Esophagus muscularis mucosa (tissue), 4 donors: ENCODE measurements at regions not wholly inside any gene's neighbourhood (a gene's known extent, or its start where the extent isn't known, plus 50 kb on each side); places are given as distances from the start of the nearest gene placed in this dataset.

Source experiments
- DNase-seq: peaks from one replicate; pipeline ENCODE4 v3.0.0-alpha.2; 2017; ENCODE audit errors: extremely low spot score
- H3K27ac ChIP-seq, 4 donors: fragments of 200-600 bp; sonication (generic); replicated peaks in 1 of 4; 1 replicate in 3 of 4; 2 replicates in 1 of 4; pipeline ENCODE4 v1.5.1; 2016 to 2019; ENCODE audit warnings: mild to moderate bottlenecking in 1 of 4
- H3K27me3 ChIP-seq, 4 donors: fragments of 200-600 bp; sonication (generic); one replicate each; pipeline versions ENCODE4 v1.5.1 to v1.6.0; 2016 to 2019
- H3K36me3 ChIP-seq, 4 donors: fragments of 200-600 bp; sonication (generic); one replicate each; pipeline ENCODE4 v1.5.1; 2016 to 2019
- H3K4me1 ChIP-seq, 4 donors: fragments of 200-600 bp; sonication (generic); one replicate each; pipeline ENCODE4 v1.5.1; 2016 to 2019
- H3K4me3 ChIP-seq, 4 donors: fragments of 200-600 bp; sonication (generic); 1 replicate in 2 of 4; 2 replicates in 2 of 4; pipeline ENCODE4 v1.5.1; 2016 to 2019; ENCODE audit warnings: mild to moderate bottlenecking in 4 of 4, moderate library complexity in 1 of 4
- H3K9me3 ChIP-seq, 4 donors: fragments of 200-600 bp; sonication (generic); 1 replicate in 3 of 4; 2 replicates in 1 of 4; pipeline ENCODE4 v1.5.1; 2016 to 2019
- EP300 ChIP-seq: sonication (generic); formaldehyde crosslinking; IDR thresholded peaks from one replicate; pipeline ENCODE4 v1.6.1; 2017; ENCODE audit warnings: antibody characterized with exemption
- POLR2A ChIP-seq: fragments of 450-650 bp; IDR thresholded peaks from one replicate; pipeline ENCODE4 v1.6.1; 2017; ENCODE audit warnings: antibody characterized with exemption, moderate library complexity, mild to moderate bottlenecking, low read depth
- POLR2AphosphoS5 ChIP-seq, 2 donors: sonication (generic); formaldehyde crosslinking; IDR thresholded peaks; one replicate each; pipeline ENCODE4 v1.6.1; 2017; ENCODE audit warnings: antibody characterized with exemption in 2 of 2
- WGBS: methylation state at CpG from one replicate; pipeline ENCODE4 v1.1.5; 2018; 5-methylcytosine and 5-hydroxymethylcytosine counted together
- intact Hi-C: fragments of 100-400 bp; cut with DNase I; formaldehyde crosslinking; loops from one replicate; pipeline ENCODE4 v1.15.1; 2023
- small RNA-seq, 3 donors: library from RNA; depleted of rRNA; stranded (forward); fragments of <200 nt; gene quantifications; one replicate each; pipeline ENCODE3, GENCODE V24; 2016
- TF ChIP-seq, protein P1 (sequence below), 3 experiments: fragments of 200-600 bp in 2 of 3; fragments of 450-650 bp in 1 of 3; sonication (generic) in 2 of 3; IDR thresholded peaks; one replicate each; pipeline ENCODE4 v1.5.1; 2017 to 2019; ENCODE audit warnings: antibody characterized with exemption in 3 of 3, mild to moderate bottlenecking in 2 of 3, moderate library complexity in 1 of 3

- Histone ChIP-seq H3K27ac (no peak overlapping the region), H3K4me3 (no peak overlapping the region), H3K9me3 (no peaks in the 10 kb centered on the region), H3K27me3 (no peaks in the 10 kb centered on the region), H3K4me1 (peaks cover 4 to 14% (median 8%) of the 10 kb centered on the region in 4 donors), H3K36me3 (no peaks in the 10 kb centered on the region)
- TF ChIP-seq POLR2AphosphoS5 (IDR thresholded peaks at IDR 0.05) = no peak
- no peak for TF ChIP-seq POLR2A
- no peak for DNase-seq
- intact Hi-C loops = no loop called here
- 74% methylated on average over 7 of the region's 7 CpGs for WGBS
Measured at GRCh38 chr1:244915736-244916135, 51.4 kb upstream of the HNRNPU start.

DNA sequence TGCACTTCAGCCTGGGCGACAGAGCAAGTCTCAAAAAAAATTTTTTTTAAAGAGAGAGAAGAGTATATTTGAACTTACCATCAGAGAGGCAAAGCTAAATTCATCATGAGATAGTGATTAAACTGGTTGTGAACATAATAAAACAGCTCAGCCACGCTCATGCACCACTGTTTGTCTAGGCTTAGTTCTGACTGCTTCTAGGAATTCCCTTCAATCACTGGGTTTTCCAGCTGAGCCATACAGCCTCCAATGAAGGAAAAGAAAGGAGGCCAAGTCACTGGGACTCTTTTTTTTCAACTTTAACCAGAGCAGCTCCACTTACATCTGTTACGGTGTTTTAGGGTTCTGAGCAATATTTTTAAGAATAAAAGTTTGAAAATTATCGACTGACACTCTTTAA, 50.4 kb upstream of the HNRNPU start:
- no peaks in the 10 kb centered on the region for H3K36me3 ChIP-seq
- WGBS = 93% methylated on average over 4 of the region's 4 CpGs
- DNase-seq = no peak
- intact Hi-C loops = no loop called here
- H3K4me1 ChIP-seq = peaks cover 4 to 14% (median 8%) of the 10 kb centered on the region in 4 donors
- TF ChIP-seq POLR2AphosphoS5 (IDR thresholded peaks at IDR 0.05) = no peak
- no peak for TF ChIP-seq EP300
- TF ChIP-seq POLR2A = no peak
- TF ChIP-seq, protein P1, sequence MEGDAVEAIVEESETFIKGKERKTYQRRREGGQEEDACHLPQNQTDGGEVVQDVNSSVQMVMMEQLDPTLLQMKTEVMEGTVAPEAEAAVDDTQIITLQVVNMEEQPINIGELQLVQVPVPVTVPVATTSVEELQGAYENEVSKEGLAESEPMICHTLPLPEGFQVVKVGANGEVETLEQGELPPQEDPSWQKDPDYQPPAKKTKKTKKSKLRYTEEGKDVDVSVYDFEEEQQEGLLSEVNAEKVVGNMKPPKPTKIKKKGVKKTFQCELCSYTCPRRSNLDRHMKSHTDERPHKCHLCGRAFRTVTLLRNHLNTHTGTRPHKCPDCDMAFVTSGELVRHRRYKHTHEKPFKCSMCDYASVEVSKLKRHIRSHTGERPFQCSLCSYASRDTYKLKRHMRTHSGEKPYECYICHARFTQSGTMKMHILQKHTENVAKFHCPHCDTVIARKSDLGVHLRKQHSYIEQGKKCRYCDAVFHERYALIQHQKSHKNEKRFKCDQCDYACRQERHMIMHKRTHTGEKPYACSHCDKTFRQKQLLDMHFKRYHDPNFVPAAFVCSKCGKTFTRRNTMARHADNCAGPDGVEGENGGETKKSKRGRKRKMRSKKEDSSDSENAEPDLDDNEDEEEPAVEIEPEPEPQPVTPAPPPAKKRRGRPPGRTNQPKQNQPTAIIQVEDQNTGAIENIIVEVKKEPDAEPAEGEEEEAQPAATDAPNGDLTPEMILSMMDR (IDR thresholded peaks at IDR 0.05) = no peak
- no peak overlapping the region for H3K27ac ChIP-seq
- H3K4me3 ChIP-seq = no peak overlapping the region
- no peaks in the 10 kb centered on the region for H3K9me3 ChIP-seq
- H3K27me3 ChIP-seq = no peaks in the 10 kb centered on the region

Small RNA genes lying in the stretch of these regions (small RNA-seq; reads per million reads assigned to genes)
- 0 reads per million in 3 donors for gene RNU6-1089P
- gene RNU6-947P = 0 reads per million in 3 donors
- gene RNU6-999P = 0 reads per million in 3 donors
